ENCODE measurements at regions not wholly inside any gene's neighbourhood (a gene's known extent, or its start where the extent isn't known, plus 50 kb on each side); places are given as distances from the start of the nearest gene placed in this dataset.

- DNase-seq (ENCODE audit: low spot score): no peak
Observed at GRCh38 chr10:78802431-78802830, 266.3 kb upstream of the ZMIZ1 start.

- no peak for DNase-seq (ENCODE audit: low spot score)
Observed at GRCh38 chr10:78802866-78803265, 265.9 kb upstream of the ZMIZ1 start.

GRCh38 chr10:78803710-78804109 lies 265.1 kb upstream of the ZMIZ1 start:
- DNase-seq (ENCODE audit: low spot score): no peak

- no peak for DNase-seq (ENCODE audit: low spot score)
Observed at GRCh38 chr10:78804411-78805032, 264.2 kb upstream of the ZMIZ1 start.

- DNase-seq (ENCODE audit: low spot score): no peak
Observed at GRCh38 chr10:78805176-78805575, 263.6 kb upstream of the ZMIZ1 start.

GRCh38 chr10:78806681-78807221 lies 262.0 kb upstream of the ZMIZ1 start:
- no peak for DNase-seq (ENCODE audit: low spot score)

- no peak for DNase-seq (ENCODE audit: low spot score)
Observed at GRCh38 chr10:78807504-78808203, 261.1 kb upstream of the ZMIZ1 start.

- no peak for DNase-seq (ENCODE audit: low spot score)
Observed at GRCh38 chr10:78808286-78808685, 260.5 kb upstream of the ZMIZ1 start.

GRCh38 chr10:78808736-78809367 lies 259.9 kb upstream of the ZMIZ1 start:
- DNase-seq (ENCODE audit: low spot score): no peak

GRCh38 chr10:78811174-78811573 lies 257.6 kb upstream of the ZMIZ1 start:
- no peak for DNase-seq (ENCODE audit: low spot score)

GRCh38 chr10:78812571-78813318 lies 256.0 kb upstream of the ZMIZ1 start:
- no peak for DNase-seq (ENCODE audit: low spot score)

- DNase-seq (ENCODE audit: low spot score): no peak
Observed at GRCh38 chr10:78813526-78813925, 255.2 kb upstream of the ZMIZ1 start.

- DNase-seq (ENCODE audit: low spot score): no peak
Observed at GRCh38 chr10:78813998-78814399, 254.8 kb upstream of the ZMIZ1 start.

- no peak for DNase-seq (ENCODE audit: low spot score)
Observed at GRCh38 chr10:78814407-78814806, 254.4 kb upstream of the ZMIZ1 start.

- DNase-seq (ENCODE audit: low spot score): no peak
Observed at GRCh38 chr10:78815702-78816334, 252.9 kb upstream of the ZMIZ1 start.

- no peak for DNase-seq (ENCODE audit: low spot score)
Observed at GRCh38 chr10:78817361-78817760, 251.4 kb upstream of the ZMIZ1 start.

GRCh38 chr10:78817804-78818203 lies 251.0 kb upstream of the ZMIZ1 start:
- DNase-seq (ENCODE audit: low spot score): no peak

GRCh38 chr10:78819361-78820006 lies 249.3 kb upstream of the ZMIZ1 start:
- DNase-seq (ENCODE audit: low spot score): no peak

GRCh38 chr10:78820007-78820362 lies 248.8 kb upstream of the ZMIZ1 start:
- no peak for DNase-seq (ENCODE audit: low spot score)

- no peak for DNase-seq (ENCODE audit: low spot score)
Observed at GRCh38 chr10:78821052-78821451, 247.7 kb upstream of the ZMIZ1 start.
